ENCODE measurements at regions not wholly inside any gene's neighbourhood (a gene's known extent, or its start where the extent isn't known, plus 50 kb on each side); places are given as distances from the start of the nearest gene placed in this dataset.
"Not testable (repeated sequence)": the region's sequence is repeated elsewhere in the genome, so short reads cannot be mapped to it uniquely, and the experiment has no call there.

DNA sequence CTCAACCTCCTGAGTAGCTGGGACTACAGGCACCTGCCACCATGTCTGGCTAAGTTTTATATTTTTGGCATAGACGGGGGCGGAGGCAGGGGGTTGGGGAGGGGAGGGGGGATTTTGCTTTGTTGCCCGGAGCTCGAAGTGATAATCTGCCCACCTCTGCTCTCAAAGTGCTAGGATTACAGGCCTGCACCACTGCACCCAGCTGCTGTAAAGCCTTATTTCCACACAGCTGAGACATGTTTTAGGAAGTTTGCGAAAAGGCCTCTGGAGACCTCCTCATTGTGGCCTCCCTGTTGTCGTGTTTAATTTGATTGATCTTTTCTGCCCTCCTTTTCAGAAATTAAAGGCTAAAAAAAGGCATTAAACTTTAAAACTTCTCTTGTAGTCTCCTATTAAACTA lies 96.2 kb upstream of the VKORC1L1 start:
- TF ChIP-seq, protein P1, sequence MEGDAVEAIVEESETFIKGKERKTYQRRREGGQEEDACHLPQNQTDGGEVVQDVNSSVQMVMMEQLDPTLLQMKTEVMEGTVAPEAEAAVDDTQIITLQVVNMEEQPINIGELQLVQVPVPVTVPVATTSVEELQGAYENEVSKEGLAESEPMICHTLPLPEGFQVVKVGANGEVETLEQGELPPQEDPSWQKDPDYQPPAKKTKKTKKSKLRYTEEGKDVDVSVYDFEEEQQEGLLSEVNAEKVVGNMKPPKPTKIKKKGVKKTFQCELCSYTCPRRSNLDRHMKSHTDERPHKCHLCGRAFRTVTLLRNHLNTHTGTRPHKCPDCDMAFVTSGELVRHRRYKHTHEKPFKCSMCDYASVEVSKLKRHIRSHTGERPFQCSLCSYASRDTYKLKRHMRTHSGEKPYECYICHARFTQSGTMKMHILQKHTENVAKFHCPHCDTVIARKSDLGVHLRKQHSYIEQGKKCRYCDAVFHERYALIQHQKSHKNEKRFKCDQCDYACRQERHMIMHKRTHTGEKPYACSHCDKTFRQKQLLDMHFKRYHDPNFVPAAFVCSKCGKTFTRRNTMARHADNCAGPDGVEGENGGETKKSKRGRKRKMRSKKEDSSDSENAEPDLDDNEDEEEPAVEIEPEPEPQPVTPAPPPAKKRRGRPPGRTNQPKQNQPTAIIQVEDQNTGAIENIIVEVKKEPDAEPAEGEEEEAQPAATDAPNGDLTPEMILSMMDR (IDR thresholded peaks at IDR 0.05), result not testable (repeated sequence)
- TF ChIP-seq POLR2AphosphoS5 (IDR thresholded peaks at IDR 0.05; ENCODE audit: low read depth, low read length); SIN3A (IDR thresholded peaks at IDR 0.05; ENCODE audit: borderline replicate concordance, insufficient read depth, low read depth, low read length): not testable (repeated sequence)
